ENCODE measurements at regions not wholly inside any gene's neighbourhood (a gene's known extent, or its start where the extent isn't known, plus 50 kb on each side); places are given as distances from the start of the nearest gene placed in this dataset.

DNA sequence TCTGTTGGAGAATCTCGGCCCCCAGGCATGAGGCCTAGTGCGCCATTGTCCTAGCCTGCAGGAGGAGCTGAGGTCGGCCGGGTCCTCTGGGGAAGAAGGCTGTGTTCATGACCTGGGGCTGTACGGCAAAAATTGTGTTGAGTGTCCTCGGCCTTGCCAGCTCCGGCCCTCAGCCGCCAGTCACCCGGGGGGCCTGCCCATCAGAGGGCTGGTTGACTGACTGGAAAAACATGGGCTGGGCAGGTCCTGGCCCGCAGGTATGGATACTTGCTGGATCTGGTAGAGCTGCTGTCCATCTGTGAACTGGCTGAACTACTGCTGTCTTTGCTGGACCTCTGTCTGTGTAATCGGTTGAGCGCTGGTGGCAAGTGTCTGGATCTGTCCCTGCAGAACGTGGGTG is 136.7 kb upstream of the GAS1 start:
- TF ChIP-seq POLR2A (IDR thresholded peaks at IDR 0.05) (no peak), CTCF (IDR thresholded peaks at IDR 0.05) (no peak)

Measured in heart left ventricle (tissue), 13 donors.